Left renal cortex interstitium (tissue), 4 donors: ENCODE measurements at regions not wholly inside any gene's neighbourhood (a gene's known extent, or its start where the extent isn't known, plus 50 kb on each side); places are given as distances from the start of the nearest gene placed in this dataset.

Experiments
- DNase-seq, 4 donors: peaks; one replicate each; pipeline ENCODE4 v3.0.0-alpha.2; 2013; ENCODE audit warnings: low read depth in 4 of 4, low spot score in 2 of 4, missing footprints in 1 of 4

GRCh38 chr3:117723825-117724224, 1014.2 kb downstream of the TUSC7 start:
- no peak for DNase-seq

DNA sequence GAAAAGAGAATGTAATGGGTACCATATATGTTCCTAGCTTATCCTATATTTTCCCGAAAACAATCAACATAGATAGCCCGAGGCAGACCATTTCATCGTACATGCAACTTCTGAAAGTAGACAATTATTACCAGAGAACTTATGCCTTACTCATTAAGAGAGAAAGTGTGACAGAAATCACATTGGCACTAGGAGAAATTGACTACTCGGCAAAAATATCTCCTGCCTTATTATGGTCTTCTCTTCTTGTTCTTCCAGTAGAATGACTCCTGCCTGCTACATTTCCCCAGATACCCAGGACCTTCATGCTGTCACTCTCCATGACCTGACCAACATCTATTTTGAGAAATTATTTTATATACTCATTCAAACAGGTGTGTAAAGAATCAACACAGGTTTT, 1015.7 kb downstream of the TUSC7 start:
- no peak for DNase-seq

- no peak for DNase-seq
Measured at GRCh38 chr3:117726776-117727175, 1017.2 kb downstream of the TUSC7 start.

- no peak for DNase-seq
Measured at GRCh38 chr3:117728226-117728625, 1018.6 kb downstream of the TUSC7 start.

GRCh38 chr3:117734496-117734895, 1024.9 kb downstream of the TUSC7 start:
- DNase-seq, result no peak

DNA sequence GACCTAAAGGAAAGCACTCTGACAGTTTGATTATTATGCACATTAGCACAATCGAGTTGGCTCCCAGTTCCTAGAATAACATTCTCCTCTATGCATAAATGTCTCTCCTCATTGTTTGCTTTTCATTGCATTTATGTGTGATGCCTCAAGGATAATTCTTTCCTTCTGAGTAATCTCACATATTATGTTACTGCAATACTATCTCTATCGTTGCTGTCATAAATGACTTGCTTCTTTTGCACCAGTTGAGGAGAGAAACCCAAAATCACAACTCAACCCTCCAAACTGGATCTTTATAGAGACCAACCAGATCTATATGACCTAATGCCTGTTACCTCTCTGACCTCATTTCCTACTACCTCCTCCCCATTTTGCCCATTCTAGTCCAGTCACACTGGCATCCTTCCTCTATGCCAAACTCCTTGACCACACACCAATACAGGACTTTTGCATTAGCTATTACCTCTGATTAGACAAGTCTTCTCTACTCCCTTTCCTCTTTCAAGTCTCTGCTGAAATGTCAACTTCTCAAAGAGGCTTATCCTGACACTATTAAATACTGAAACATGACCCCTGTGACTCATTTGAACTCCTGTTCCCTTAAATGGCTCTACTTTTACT, 1026.0 kb downstream of the TUSC7 start:
- DNase-seq, result no peak

GRCh38 chr3:117736846-117737245, 1027.3 kb downstream of the TUSC7 start:
- no peak for DNase-seq

GRCh38 chr3:117743993-117744392, 1034.4 kb downstream of the TUSC7 start:
- no peak for DNase-seq

GRCh38 chr3:117744935-117745334, 1035.4 kb downstream of the TUSC7 start:
- DNase-seq, result no peak

DNA sequence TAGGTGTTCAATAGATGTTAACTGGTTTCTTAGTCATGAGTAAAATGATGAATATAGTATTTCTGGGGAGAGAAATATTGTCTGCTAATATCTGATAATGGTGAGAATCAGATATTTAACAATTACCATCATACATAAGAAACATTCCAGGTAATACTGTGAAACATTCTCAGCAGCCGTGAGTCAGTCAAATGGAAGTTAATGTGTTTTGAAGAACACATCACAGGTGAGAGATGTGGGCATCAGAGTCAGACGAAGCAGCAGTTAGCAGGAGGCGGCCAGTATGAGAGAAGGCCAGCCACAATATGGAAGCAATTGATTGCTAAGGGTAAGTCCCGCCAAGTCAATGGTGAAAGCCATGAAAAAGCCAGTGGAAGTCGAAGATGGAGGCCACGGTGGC, 1035.9 kb downstream of the TUSC7 start:
- no peak for DNase-seq

- no peak for DNase-seq
Measured at GRCh38 chr3:117746066-117746465, 1036.5 kb downstream of the TUSC7 start.

GRCh38 chr3:117748131-117748530, 1038.6 kb downstream of the TUSC7 start:
- no peak for DNase-seq

DNA sequence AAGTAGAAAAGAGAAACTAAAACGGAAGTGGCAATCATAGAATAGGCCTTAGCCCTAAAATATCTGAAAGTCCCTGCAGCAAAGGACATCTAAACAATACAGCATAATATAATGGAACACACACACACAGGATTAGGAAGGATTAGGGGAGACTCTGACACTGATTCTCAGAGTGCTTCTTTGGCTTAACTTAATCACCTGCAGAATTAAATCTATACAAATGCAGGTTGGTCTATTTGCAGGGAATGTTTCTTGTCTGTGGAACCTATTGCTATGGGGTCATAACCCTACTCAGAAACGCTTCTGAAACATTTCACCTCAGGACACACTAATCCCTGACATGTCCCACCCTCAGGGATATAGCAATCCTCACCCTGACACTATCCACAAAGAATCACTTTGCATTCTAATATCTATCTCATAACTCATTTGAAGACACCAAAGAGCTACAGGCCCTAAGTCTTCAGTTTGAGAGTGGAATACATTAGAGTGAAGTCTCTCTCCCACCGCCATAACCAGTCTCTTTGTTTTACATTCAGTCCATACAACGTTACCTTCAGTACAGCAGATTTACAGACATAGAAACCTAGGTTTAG, 1041.2 kb downstream of the TUSC7 start:
- DNase-seq, result no peak

- DNase-seq, result no peak
Measured at GRCh38 chr3:117751651-117752050, 1042.1 kb downstream of the TUSC7 start.

GRCh38 chr3:117752984-117753717, 1043.6 kb downstream of the TUSC7 start:
- no peak for DNase-seq

GRCh38 chr3:117754058-117754457, 1044.5 kb downstream of the TUSC7 start:
- DNase-seq, result no peak

DNA sequence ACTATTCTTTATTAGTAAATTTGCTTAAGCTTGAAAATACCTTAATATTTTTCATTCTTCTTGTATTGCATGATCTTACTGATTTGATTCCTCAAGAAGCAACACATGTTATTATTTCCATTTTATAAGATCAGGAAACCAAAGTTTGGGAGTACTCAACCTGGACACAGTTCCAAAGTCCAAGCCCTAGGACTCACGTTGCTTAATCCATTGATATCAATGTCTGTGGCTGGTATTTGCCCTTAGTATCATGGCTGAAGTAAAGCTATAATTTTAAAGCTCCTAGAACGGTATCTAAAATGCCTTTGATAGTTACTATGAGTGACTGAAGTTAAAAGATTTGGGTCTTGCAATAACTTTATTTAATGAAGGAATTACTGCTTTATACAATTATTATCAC, 1045.3 kb downstream of the TUSC7 start:
- DNase-seq, result no peak

DNA sequence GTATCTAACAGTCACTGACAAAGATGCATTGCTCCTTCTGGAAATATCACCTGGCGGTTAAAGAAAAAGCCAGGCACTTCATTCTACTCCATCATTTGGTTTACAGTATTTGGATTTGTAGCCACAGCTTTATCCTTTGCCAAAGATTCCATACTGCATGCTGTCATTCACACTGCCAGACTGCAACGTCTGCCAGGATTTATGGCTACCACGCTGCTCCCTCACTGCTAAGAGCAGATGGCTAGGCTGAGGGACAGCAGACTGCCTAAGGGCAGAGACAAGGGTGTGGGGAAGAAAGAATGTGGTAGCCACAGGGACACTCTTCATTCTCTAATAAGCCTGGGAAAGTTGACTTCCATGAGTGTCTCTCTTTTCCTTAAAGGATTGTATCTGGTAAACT, 1047.0 kb downstream of the TUSC7 start:
- no peak for DNase-seq

DNA sequence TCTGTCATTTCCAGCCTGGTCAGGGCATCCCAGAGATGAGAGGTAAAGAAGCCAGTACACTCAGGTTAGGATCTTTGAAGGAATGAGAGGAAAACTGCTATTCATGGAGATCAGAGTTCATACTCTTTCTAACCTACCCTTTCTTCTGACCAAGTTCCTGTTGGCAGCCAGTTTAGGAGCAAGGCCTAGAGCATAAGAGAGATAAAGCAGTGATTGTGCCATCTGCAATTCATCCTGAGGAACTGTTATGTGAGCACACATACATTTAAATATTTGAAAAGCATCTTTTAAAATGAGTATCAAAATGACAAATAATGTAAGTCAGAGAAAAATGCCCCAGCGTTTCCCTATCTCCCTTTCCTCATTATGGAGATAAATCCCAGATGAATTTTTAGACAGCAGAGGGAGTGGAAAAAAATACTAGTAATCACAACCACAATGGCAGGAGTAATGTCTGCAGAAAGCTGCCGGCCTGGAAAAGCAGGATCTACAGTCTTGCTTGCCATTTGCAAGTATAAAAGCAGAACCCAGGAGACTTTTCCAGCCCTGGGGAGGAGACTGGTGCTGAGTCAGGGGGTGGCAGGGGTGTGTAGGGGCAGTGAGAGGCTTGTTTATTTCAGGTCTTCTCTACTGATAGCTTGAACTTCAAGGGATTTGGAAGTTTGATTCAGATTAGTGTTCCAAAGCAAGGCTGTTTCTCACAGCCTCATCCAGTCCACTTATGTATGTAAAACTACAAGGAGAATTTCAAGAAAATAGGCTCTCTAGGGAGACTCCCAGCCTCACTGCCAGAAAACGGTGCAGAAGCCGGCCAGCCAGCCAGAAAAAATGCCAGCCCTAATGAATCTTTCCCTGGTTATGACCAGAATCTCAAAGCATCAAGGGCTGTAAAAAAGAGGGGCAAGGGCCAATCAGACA, 1052.4 kb downstream of the TUSC7 start:
- DNase-seq, result no peak

DNA sequence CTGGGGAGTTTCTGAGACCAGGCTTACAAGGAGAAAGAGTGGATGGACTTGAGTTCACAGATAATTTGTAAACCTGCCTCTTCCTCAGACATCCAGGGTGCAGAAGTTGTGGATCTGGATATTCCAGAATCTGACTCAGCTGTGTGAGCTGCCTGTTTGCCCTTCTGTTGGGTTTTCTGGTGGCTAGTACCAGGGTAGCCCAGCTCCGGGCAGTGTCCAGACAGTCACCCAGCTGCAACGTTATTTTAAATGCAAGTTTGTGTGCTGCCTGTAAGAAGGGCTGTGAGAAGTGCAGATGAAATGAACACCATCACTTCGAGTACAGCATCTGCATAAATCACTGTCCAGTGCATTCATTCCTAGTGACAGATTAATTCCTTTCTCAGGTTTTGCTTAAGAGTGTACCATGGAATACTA, 1053.0 kb downstream of the TUSC7 start:
- DNase-seq, result peak in 1 of 4 donors; percentile 19

GRCh38 chr3:117763561-117763960, 1054.0 kb downstream of the TUSC7 start:
- DNase-seq, result no peak
